Epithelial cell of esophagus (primary cell): ENCODE measurements at regions not wholly inside any gene's neighbourhood (a gene's known extent, or its start where the extent isn't known, plus 50 kb on each side); places are given as distances from the start of the nearest gene placed in this dataset.

Experiments
- DNase-seq: peaks from one replicate; pipeline ENCODE4 v3.0.0; 2010; ENCODE audit warnings: low read depth
- H3K4me3 ChIP-seq: 2 replicates; pipeline ENCODE4 v1.5.1; 2011; ENCODE audit warnings: mild to moderate bottlenecking, low read length, control low read depth
- CTCF ChIP-seq: IDR thresholded peaks from 2 replicates; pipeline ENCODE4 v1.5.1; 2011; ENCODE audit warnings: low read depth, mild to moderate bottlenecking, low read length, control low read depth, inconsistent platforms; ENCODE audit not compliant: insufficient read depth; ENCODE audit errors: missing control alignments

GRCh38 chr11:112861356-112861755 is 99.9 kb upstream of the NCAM1 start:
- DNase-seq = no peak
- H3K4me3 ChIP-seq = no peak overlapping the region
- TF ChIP-seq CTCF = no peak

GRCh38 chr11:112863305-112863704 is 97.9 kb upstream of the NCAM1 start:
- no peak overlapping the region for H3K4me3 ChIP-seq
- no peak for TF ChIP-seq CTCF
- DNase-seq = no peak

GRCh38 chr11:112864672-112865071 is 96.5 kb upstream of the NCAM1 start:
- no peak for DNase-seq
- TF ChIP-seq CTCF = no peak
- H3K4me3 ChIP-seq = no peak overlapping the region

- no peak for TF ChIP-seq CTCF
- no peak overlapping the region for H3K4me3 ChIP-seq
- DNase-seq = no peak
Measured at GRCh38 chr11:112871909-112872500, 89.2 kb upstream of the NCAM1 start.

- H3K4me3 ChIP-seq = no peak overlapping the region
- DNase-seq = no peak
- TF ChIP-seq CTCF = no peak
Measured at GRCh38 chr11:112874980-112875379, 86.2 kb upstream of the NCAM1 start.

- no peak overlapping the region for H3K4me3 ChIP-seq
- DNase-seq = no peak
- TF ChIP-seq CTCF = no peak
Measured at GRCh38 chr11:112877581-112877980, 83.6 kb upstream of the NCAM1 start.

GRCh38 chr11:112878033-112878601 is 83.1 kb upstream of the NCAM1 start:
- no peak for DNase-seq
- no peak overlapping the region for H3K4me3 ChIP-seq
- TF ChIP-seq CTCF = no peak
